ENCODE measurements at regions not wholly inside any gene's neighbourhood (a gene's known extent, or its start where the extent isn't known, plus 50 kb on each side); places are given as distances from the start of the nearest gene placed in this dataset.
A peak's percentile ranks its signal among the peaks of the same experiment; 100 is the strongest.
"Not testable (repeated sequence)": the region's sequence is repeated elsewhere in the genome, so short reads cannot be mapped to it uniquely, and the experiment has no call there.

DNA sequence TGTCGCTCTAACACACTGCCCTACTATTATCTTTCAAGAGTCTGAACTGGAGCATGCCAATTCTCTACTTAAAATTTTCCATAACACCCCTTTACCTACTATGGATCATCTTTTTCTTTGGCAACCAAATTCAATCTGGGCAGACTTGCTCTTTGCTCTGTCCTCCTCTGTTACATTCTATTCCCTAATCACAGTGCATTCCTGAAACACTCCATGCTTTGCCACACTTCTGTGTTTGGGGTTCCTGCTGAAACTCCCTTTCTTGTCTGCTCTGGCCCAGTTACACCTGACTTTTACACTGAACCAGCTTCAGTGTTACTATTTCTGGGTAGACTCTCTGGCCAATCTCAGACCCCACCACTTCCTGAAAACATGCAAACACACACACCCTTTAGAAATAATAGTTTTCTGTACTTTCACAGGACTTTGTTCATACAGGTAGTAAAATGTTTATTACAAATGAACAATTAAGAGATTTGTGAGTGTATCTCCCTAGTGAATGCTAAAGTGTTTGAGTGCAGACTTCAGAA is 119.9 kb upstream of the DCC start:
- DNase-seq = no peak

DNA sequence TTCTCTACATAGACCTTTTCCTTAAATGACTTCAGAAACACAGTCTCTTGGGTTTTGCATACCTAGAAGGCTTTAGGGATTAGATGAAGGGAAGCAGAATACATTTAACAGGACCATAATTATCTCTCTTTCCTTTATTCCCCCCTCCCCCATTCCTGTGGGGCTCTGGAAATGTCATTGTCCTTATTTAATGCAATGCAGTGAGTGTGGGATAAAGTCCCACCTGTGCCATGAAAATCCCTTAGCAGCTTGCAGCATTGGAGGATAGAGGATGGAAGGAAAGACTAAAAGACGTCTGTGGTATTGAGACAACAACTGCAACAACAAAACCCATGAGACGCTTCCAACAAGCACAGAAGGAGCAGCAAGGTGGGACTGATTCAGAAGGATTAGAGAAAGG is 117.8 kb upstream of the DCC start:
- no peak for DNase-seq

DNA sequence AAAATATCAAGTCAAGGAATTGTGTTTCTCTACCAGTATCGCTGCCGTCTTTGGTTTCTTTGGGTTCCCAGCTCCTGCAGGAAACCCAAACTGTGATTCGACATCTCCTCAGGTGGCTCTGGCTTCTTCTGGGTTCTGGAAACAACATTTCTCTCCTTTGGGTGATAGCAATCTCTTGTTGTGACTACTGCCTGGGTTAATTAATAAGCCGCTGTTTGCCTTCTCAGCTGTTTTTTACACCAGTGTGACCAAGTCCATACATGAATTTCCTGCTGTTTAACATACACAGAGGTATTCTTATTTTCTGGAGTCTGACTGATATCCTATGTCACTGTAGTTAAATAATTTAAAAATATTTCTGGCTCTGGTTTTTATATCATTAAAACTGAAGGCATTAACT is 112.5 kb upstream of the DCC start:
- DNase-seq = no peak

DNA sequence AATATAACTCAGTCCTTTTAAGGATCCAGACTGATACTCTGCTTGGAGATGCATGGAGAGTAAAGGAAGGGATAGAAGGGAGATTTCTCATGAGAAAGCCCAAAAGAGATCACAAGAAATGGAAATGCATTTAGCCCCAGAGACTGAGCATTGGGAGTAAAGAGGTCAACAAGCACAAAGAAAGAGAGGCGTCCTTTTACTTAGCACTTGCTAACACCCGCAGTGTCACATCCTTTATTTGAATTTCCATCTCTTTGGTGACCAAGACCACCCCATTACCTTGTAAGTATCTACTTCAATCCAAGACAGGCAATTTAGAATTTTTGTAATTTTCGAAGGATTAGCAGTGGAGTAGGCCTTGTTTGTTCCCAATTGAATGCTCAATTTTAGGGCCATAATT is 111.8 kb upstream of the DCC start:
- DNase-seq = no peak

DNA sequence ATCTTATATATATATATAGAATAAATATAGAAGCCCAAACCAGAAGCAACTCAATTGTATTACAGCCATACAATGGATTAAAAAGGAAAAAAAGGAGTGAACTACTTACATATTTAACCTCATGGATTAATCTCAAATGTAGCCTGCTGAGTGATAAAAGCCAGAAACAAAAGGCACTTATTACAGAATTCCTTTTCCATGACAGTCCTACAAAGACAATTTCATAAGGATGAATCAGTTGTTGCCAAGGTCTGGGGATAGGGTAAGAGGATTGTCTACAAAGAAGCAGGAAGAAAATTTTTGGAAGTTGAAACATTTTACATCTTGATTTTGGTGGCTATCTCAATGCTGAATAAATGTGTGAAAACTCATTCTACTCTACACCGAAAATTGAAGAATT is 103.9 kb upstream of the DCC start:
- no peak for DNase-seq

DNA sequence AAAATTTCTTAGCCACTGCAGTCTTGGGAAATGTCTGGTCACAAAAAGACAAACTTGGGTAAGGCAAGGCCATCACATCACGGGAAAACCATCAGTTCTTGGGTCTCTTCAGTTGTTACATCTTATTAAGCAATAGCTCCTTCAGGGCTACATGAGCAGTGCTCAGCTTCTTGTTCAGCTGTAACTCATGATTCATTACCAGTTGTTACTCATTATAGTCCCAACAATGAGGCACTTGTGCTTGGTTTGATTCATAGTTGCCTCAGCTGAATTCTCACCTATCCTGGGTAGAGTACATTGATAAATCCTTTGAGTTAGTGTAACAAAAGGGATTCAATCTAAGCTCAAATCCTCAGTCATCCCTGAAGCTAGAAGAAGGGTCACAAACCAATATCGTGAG is 102.4 kb upstream of the DCC start:
- DNase-seq = no peak

DNA sequence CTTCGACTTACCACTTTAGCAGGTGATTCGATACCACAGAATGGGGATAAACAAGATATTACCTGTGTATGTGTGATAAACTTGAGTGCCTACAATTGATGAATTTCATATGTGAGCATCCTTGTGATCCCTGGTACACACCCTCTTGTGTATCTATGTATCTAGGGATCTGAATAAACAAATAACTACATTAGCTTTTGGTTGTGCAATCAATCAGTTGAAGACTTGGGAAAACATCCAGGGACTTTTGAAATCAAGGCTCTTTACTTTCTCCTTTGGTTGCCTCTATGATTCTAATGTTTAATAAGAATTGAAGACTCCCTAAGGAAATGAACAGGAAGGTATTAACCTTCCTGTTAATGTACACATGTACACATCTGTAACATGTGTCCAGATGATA is 97.3 kb upstream of the DCC start:
- no peak for DNase-seq

DNA sequence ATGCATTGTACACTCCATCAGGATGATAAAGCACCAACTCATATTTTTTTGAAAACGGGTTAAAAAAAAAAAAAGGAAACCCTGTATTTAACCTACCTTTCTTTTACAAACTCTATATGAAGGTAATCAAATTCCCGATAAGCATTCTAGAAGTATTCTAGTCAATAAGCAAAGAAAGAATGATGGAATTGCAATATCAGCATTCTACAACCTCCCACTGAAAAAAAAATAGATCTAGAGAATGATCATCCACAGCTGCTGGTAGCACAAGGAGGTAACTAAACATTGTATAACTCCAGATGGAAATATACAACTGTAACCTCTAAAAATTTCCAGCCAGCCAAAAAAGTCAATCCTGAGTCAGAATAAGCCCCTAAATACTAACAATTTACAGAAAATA is 95.3 kb upstream of the DCC start:
- no peak for DNase-seq

DNA sequence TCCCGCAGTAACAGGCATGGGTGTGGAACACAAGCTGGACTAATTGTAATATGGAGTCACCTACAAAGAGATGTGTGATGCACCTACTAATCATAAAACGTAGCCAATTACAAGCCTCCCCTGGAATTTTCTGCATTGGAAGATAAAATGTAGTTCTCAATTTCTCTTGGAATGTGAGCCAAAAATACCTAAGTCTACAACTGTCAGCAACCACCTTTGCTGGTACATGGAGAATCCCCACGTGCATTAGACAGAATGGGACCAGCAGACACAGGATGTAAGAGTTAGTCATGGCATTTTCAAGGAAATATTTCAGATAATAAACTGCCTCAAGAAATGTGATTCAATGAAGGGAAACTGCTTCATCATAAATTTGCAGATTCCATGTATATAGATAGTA is 85.6 kb upstream of the DCC start:
- no peak for DNase-seq

DNA sequence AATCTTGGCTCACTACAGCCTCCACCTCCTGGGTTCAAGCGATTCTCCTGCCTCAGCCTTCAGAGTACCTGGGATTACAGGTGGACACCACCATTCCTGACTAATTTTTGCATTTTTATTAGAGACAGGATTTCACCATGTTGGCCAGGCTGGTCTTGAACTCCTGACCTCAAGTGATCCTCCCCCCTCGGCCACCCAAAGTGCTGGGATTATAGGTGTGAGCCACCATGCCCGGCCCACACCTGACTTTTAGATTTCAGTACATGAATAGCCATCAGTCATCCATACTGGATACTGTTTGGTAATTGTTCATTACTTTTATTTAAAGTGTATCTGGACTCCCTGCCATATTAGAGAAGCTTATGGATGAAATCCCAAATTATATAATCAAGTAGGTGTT is 82.6 kb upstream of the DCC start:
- DNase-seq = not testable (repeated sequence)

DNA sequence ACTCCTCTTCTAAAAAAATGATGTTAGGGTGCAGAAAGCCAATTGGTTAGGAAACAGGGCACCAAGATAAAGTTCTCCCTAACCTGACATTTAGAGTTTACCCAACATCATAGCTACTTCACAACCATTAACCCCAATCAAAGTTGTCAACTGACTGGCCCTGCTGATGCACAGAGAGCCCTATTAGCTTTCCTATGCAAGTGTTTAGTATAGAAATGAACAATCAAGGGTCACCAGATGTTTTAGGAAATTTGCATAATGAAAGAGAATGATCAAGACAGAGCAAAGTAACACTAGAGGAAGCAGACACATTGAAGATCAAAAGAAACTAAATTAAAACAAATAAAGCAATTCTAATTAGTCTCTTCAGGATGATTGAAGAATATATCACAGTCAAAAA is 64.2 kb upstream of the DCC start:
- DNase-seq = no peak

DNA sequence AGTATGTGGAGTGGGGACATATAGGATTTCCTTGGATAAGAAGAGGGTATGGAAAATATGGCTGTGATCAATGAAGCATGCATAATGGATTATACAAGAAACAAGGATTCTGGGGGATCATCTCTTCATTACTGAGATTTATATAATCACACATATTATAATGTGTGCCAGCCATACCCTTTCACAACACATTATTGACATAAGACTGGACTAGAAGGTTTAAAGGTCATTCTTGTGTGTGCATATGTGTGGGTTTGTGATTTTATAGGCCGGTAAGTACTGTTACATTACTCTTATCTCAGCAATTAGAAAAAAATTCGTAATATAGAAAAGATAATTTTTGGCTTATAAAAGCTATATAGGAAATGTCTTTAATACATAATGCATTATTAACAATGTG is 62.2 kb upstream of the DCC start:
- no peak for DNase-seq

DNA sequence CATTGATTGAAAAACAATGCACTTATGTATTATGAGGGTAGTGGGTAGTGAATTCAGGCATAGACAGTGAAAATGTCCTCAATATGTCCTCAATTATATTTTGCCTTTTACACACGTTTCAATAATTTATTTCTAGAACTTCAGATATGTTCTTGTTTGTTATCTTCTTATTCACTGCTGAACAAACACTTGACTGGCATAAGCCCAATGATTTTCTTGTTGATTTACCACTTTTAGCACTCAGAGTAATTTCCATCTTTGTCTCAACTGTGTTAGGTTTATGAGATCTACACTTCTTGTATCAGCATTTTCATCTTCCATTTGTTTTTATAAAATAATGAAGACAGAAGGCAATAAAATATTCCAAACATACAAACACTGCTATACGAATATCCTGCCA is 61.8 kb upstream of the DCC start:
- no peak for DNase-seq

DNA sequence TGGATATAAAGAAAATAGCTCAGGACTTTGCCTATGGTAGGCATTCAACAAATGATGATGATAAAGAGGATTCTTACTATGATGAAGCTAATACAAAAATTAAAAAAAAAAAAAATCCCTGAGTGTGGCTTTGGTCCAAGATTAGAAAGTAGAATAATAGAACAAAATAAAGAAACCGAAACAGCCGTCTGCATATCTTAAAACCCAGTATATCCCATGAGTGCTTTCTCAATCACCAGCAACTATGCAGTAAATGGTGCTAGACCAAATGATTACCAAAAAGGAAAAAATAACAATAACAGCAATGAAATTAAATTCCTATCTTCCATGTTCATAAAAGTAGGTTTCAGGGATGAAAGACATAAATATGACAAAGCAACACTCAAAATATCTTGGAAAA is 59.3 kb upstream of the DCC start:
- DNase-seq = no peak

DNA sequence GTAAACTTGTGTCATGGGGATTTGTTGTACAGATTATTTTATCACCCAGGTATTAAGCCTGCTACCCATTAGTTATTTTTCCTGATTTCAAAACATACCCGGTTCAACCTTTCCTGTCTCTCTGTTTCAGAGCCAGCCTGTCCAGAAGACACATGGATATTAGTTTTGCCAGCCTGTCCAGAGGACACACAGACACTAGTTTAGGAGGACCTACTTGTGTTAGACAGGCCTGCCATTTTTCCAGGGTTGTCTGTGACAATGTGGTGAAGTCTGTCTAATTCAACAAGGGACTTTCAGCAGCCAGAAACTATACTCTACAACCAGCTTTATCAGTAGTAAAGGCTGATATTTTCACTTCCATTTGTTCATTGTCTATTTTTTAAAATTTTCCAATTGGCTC is 56.1 kb upstream of the DCC start:
- no peak for DNase-seq

DNA sequence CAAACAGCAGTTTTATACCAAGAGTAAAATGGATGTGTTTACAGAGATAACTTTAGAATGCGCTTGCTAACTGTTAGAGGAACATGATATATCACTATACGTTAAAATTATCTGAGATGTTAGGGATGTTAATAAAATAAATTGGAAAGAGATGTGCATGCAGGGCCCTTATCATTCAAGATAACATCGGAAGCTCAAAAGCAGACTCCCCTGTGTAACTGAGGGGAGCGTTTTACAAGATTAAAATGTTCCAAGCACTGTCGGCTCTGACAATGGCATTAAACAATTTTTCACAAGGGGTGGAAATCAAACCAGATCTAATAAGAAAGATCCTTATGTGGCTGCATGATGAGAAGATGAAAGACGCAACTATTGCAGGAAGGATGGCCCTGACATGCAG is 53.3 kb upstream of the DCC start:
- DNase-seq = no peak

DNA sequence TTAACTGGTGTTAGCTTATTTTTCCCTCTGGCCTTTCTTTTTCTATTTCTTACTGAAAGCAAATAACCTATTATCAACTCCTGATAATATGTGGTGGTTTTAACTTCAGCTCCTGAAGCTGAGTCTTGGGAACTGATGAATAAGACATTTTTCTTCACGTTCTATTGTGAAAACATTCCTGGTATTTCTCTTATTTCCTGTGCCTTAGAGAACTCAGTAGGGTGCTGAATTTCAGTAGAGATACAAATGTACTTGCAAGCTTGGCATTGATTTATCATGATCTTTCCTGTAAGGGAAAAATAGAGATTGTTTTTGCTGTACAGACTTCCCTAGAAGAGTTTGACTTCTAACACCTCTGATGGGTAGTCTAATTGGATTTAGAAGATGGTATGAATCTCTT is 52.8 kb upstream of the DCC start:
- DNase-seq = no peak

DNA sequence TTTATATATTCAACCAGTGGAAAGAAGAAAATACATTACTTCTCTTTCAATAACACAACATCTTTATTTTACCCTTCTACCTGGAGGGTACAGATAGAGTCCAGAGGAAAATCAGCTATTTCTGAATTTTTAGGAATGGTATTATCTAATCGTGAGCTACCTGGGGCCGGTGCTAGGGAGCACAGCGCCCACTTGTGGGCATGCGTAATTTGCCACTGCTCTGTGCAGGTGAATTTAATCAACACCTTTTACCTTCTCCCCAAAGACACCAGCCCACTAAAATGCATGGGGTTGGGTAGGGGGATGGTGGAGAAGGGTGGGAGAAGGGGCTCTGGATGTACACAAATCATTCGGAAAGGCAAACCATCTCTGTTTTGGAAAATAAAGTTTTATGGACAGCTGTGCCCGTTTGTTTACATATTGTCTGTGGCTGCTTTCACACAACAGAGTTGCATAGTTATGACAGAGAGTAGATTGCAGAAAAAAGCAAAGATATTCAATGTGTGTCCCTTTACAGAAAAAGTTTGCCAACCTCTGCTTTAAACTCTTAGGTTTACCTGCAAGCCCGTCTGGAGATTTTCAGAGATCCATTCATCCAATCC is 51.5 kb upstream of the DCC start:
- DNase-seq = peak; percentile 2

DNA sequence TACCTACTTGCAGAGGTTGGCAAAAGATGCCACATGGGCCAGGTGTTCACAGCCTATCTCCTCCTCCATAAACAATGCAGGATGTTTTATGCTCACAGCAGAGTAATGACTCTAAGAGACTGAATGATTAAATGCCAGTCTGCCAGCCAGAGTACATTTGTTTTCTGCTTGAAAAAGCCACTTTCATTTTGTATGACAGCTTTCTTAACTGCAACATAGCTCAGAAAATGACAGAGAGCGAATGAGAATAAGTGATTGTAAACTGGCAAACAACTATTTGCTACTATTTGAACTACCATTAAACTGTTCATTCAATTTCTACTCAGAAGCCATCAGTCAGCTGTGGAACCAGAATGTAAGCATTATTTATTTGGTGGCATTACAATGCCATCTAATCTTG is 50.6 kb upstream of the DCC start:
- DNase-seq = no peak

All from activated gamma-delta T cell (primary cell).